ENCODE measurements at regions not wholly inside any gene's neighbourhood (a gene's known extent, or its start where the extent isn't known, plus 50 kb on each side); places are given as distances from the start of the nearest gene placed in this dataset.
A peak's percentile ranks its signal among the peaks of the same experiment; 100 is the strongest.
"Not testable (repeated sequence)": the region's sequence is repeated elsewhere in the genome, so short reads cannot be mapped to it uniquely, and the experiment has no call there.

- Histone ChIP-seq H3K36me3 (no peaks in the 10 kb centered on the region), H3K4me1 (peaks cover 19% of the 10 kb centered on the region), H3K27ac (peak overlapping the region; percentile 23), H3K4me3 (peak overlapping the region; percentile 7), H3K4me2 (peak overlapping the region; percentile 53), H2AFZ (replicated peaks) (no peak overlapping the region), H3K9me3 (ENCODE audit: low read depth) (no peaks in the 10 kb centered on the region), H3K79me2 (ENCODE audit: low read depth) (no peaks in the 10 kb centered on the region), H3F3A (ENCODE audit: low read depth) (peaks cover 16% of the 10 kb centered on the region), H4K20me1 (ENCODE audit: low read depth) (no peaks in the 10 kb centered on the region), H3K27me3 (no peaks in the 10 kb centered on the region), H3K9ac (no peak overlapping the region)
- peak; percentile 78 for DNase-seq (ENCODE audit: low spot score)
- Mint-ChIP-seq H3K27ac (no peak overlapping the region), H3K4me1 (peaks cover 7% of the 10 kb centered on the region), H3K27me3 (ENCODE audit: insufficient read depth, low read depth) (peaks cover 5% of the 10 kb centered on the region), H3K9me3 (peaks cover 2% of the 10 kb centered on the region), H3K4me3 (no peak overlapping the region), H3K36me3 (no peaks in the 10 kb centered on the region)
- TF ChIP-seq EZH2phosphoT487 (IDR thresholded peaks at IDR 0.05) (no peak), EZH2 (IDR thresholded peaks at IDR 0.05) (no peak), CTCF (IDR thresholded peaks at IDR 0.05) (no peak)
These were observed 128.9 kb upstream of the NANOS1 start for GRCh38 chr10:118900617-118901016.

GRCh38 chr10:118901380-118901779 is 128.1 kb upstream of the NANOS1 start:
- H3K4me2 ChIP-seq = peak overlapping the region; percentile 53
- Mint-ChIP-seq H3K27ac (no peak overlapping the region), H3K4me3 (no peak overlapping the region), H3K36me3 (no peaks in the 10 kb centered on the region), H3K4me1 (peaks cover 7% of the 10 kb centered on the region), H3K9me3 (peaks cover 1% of the 10 kb centered on the region), H3K27me3 (ENCODE audit: insufficient read depth, low read depth) (peaks cover 8% of the 10 kb centered on the region)
- no peaks in the 10 kb centered on the region for H3K79me2 ChIP-seq (ENCODE audit: low read depth)
- no peak overlapping the region for H3K4me3 ChIP-seq
- H3K4me1 ChIP-seq = peaks cover 19% of the 10 kb centered on the region
- peaks cover 16% of the 10 kb centered on the region for H3F3A ChIP-seq (ENCODE audit: low read depth)
- no peaks in the 10 kb centered on the region for H3K27me3 ChIP-seq
- no peaks in the 10 kb centered on the region for H3K9me3 ChIP-seq (ENCODE audit: low read depth)
- peak; percentile 20 for DNase-seq (ENCODE audit: low spot score)
- H3K36me3 ChIP-seq = no peaks in the 10 kb centered on the region
- no peak overlapping the region for H3K9ac ChIP-seq
- peak overlapping the region; percentile 23 for H3K27ac ChIP-seq
- no peaks in the 10 kb centered on the region for H4K20me1 ChIP-seq (ENCODE audit: low read depth)
- H2AFZ ChIP-seq (replicated peaks) = no peak overlapping the region
- TF ChIP-seq EZH2phosphoT487 (IDR thresholded peaks at IDR 0.05) (no peak), CTCF (IDR thresholded peaks at IDR 0.05) (no peak), EZH2 (IDR thresholded peaks at IDR 0.05) (no peak)

GRCh38 chr10:118901906-118902305 is 127.6 kb upstream of the NANOS1 start:
- no peak overlapping the region for H3K4me3 ChIP-seq
- no peak for TF ChIP-seq EZH2 (IDR thresholded peaks at IDR 0.05)
- no peak for TF ChIP-seq EZH2phosphoT487 (IDR thresholded peaks at IDR 0.05)
- TF ChIP-seq CTCF (IDR thresholded peaks at IDR 0.05) = no peak
- H3K9me3 ChIP-seq (ENCODE audit: low read depth) = no peaks in the 10 kb centered on the region
- no peaks in the 10 kb centered on the region for H4K20me1 ChIP-seq (ENCODE audit: low read depth)
- peaks cover 2% of the 10 kb centered on the region for H3K9me3 Mint-ChIP-seq
- peaks cover 7% of the 10 kb centered on the region for H3K4me1 Mint-ChIP-seq
- H3K27ac ChIP-seq = no peak overlapping the region
- peaks cover 8% of the 10 kb centered on the region for H3K27me3 Mint-ChIP-seq (ENCODE audit: insufficient read depth, low read depth)
- no peaks in the 10 kb centered on the region for H3K36me3 ChIP-seq
- peak overlapping the region; percentile 53 for H3K4me2 ChIP-seq
- peaks cover 19% of the 10 kb centered on the region for H3K4me1 ChIP-seq
- H3K36me3 Mint-ChIP-seq = no peaks in the 10 kb centered on the region
- H3K27ac Mint-ChIP-seq = no peak overlapping the region
- H3K27me3 ChIP-seq = no peaks in the 10 kb centered on the region
- no peaks in the 10 kb centered on the region for H3K79me2 ChIP-seq (ENCODE audit: low read depth)
- no peak for DNase-seq (ENCODE audit: low spot score)
- H3K9ac ChIP-seq = no peak overlapping the region
- peaks cover 16% of the 10 kb centered on the region for H3F3A ChIP-seq (ENCODE audit: low read depth)
- no peak overlapping the region for H2AFZ ChIP-seq (replicated peaks)
- no peak overlapping the region for H3K4me3 Mint-ChIP-seq

GRCh38 chr10:118902656-118903055 is 126.9 kb upstream of the NANOS1 start:
- not testable (repeated sequence) for H3K4me3 Mint-ChIP-seq; H3K27ac ChIP-seq; H3K36me3 Mint-ChIP-seq; H2AFZ ChIP-seq (replicated peaks); H3K9me3 Mint-ChIP-seq; H3K4me2 ChIP-seq; H3K9me3 ChIP-seq (ENCODE audit: low read depth); H3K27ac Mint-ChIP-seq; H3K4me1 Mint-ChIP-seq; H3K4me3 ChIP-seq; H3K27me3 Mint-ChIP-seq (ENCODE audit: insufficient read depth, low read depth); H3K27me3 ChIP-seq; H3K36me3 ChIP-seq; DNase-seq (ENCODE audit: low spot score); H3K9ac ChIP-seq; H4K20me1 ChIP-seq (ENCODE audit: low read depth); H3K79me2 ChIP-seq (ENCODE audit: low read depth)
- Histone ChIP-seq H3K4me1 (peaks cover 19% of the 10 kb centered on the region), H3F3A (ENCODE audit: low read depth) (peaks cover 16% of the 10 kb centered on the region)
